ENCODE measurements at regions not wholly inside any gene's neighbourhood (a gene's known extent, or its start where the extent isn't known, plus 50 kb on each side); places are given as distances from the start of the nearest gene placed in this dataset.

DNA sequence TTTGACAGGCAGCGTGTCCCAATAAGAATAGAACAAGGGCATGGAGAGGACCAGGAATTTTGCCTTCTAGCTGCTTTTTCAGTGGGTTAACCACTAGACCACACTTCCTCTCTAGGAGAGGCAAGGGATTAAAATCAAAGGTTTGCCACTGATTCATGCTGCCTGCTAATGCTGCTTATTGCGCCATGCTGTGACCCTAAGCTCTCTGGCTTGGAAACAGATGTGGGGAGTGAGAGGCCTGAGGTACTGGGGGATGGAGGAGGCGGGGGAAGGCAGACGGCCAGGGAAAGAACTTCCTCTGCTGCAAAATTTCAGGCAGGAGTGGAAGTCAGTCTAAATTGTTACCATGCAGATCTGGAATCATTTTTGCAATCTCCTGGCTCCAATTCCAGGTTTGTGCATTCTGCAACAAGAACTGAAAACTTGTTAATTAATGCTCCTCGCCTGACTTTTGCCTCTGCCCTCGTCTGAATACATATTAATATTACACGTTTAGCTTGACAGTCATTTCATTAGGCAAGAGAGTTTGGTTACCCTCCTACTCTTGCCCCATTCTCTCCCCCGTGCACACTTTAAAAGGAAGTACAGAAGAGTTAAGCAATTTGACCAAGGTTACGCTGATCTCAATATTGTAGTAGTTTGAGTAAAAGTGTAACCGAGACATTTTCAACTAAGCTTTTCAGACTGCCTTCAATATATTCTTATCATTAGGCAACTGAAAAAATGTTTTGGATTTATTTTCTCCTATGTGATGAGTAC, 121.7 kb upstream of the SPRED1 start:
- TF ChIP-seq, protein P1, sequence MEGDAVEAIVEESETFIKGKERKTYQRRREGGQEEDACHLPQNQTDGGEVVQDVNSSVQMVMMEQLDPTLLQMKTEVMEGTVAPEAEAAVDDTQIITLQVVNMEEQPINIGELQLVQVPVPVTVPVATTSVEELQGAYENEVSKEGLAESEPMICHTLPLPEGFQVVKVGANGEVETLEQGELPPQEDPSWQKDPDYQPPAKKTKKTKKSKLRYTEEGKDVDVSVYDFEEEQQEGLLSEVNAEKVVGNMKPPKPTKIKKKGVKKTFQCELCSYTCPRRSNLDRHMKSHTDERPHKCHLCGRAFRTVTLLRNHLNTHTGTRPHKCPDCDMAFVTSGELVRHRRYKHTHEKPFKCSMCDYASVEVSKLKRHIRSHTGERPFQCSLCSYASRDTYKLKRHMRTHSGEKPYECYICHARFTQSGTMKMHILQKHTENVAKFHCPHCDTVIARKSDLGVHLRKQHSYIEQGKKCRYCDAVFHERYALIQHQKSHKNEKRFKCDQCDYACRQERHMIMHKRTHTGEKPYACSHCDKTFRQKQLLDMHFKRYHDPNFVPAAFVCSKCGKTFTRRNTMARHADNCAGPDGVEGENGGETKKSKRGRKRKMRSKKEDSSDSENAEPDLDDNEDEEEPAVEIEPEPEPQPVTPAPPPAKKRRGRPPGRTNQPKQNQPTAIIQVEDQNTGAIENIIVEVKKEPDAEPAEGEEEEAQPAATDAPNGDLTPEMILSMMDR (IDR thresholded peaks at IDR 0.05) = no peak
- TF ChIP-seq POLR2A (IDR thresholded peaks at IDR 0.05) = no peak
